Erythroblast (primary cell): ENCODE measurements at regions not wholly inside any gene's neighbourhood (a gene's known extent, or its start where the extent isn't known, plus 50 kb on each side); places are given as distances from the start of the nearest gene placed in this dataset.

Experiments
- DNase-seq, 2 experiments: peaks; one replicate each; lab custom pipeline; 2025; lab: John Stamatoyannopoulos, UW
- GATA1 ChIP-seq: IDR thresholded peaks from 2 replicates; pipeline ENCODE4 v1.6.1; 2011; ENCODE audit warnings: low read depth, mild to moderate bottlenecking, control low read depth, low read length, moderate library complexity
- POLR2A ChIP-seq: IDR thresholded peaks from 2 replicates; pipeline ENCODE4 v1.6.1; 2011; ENCODE audit warnings: mild to moderate bottlenecking, low read length

GRCh38 chrX:104310090-104310489 is 55.4 kb upstream of the ESX1 start:
- no peak for DNase-seq
- no peak for TF ChIP-seq POLR2A
- no peak for TF ChIP-seq GATA1

GRCh38 chrX:104309169-104309568 is 54.4 kb upstream of the ESX1 start:
- no peak for DNase-seq
- TF ChIP-seq GATA1 (no peak), POLR2A (no peak)

- no peak for TF ChIP-seq GATA1
- no peak for TF ChIP-seq POLR2A
- DNase-seq, result no peak
Measured at GRCh38 chrX:104307341-104307740, 52.6 kb upstream of the ESX1 start.

GRCh38 chrX:104306180-104306579 is 51.4 kb upstream of the ESX1 start:
- DNase-seq, result no peak
- no peak for TF ChIP-seq GATA1
- TF ChIP-seq POLR2A, result no peak
